ENCODE measurements at regions not wholly inside any gene's neighbourhood (a gene's known extent, or its start where the extent isn't known, plus 50 kb on each side); places are given as distances from the start of the nearest gene placed in this dataset.

DNA sequence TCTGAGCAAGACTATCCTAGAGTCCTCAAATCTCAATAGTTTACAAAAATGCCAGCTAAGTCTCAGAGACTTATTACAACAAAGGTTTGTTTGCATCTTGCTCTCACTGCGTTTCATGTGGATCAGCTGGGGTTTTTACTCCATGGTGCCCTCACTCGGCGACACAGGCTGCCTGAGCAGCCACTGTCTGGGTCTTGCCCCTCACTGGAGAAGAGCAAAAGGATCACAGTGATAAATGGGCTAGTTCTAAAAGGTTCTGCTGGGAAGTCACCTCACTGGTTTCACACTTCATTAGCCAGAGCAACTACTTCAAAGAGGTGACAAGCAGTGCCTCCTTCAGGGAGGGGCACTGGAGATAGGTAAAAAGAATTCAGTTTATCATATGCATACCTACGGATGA, 392.0 kb downstream of the RPL10L start:
- no peak for DNase-seq

DNA sequence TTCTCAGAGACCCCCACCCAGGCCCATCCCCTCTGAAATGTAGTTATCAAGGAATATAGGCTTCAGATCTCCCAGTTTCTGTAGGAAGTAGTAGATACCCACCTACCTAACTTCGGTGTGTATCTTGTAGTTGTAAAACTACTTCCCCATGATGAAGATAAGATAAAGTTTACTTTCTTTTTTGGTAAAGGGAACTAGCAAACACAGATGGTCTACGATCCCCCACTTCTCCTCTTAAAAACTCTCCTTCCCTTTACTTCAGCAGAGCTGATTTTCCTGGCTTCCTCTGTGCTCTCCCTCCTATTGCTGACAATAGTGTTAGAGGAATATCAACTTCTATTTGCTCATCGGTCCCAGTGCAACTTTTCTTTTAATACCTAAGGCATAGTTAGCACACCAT, 395.2 kb downstream of the RPL10L start:
- no peak for DNase-seq

DNA sequence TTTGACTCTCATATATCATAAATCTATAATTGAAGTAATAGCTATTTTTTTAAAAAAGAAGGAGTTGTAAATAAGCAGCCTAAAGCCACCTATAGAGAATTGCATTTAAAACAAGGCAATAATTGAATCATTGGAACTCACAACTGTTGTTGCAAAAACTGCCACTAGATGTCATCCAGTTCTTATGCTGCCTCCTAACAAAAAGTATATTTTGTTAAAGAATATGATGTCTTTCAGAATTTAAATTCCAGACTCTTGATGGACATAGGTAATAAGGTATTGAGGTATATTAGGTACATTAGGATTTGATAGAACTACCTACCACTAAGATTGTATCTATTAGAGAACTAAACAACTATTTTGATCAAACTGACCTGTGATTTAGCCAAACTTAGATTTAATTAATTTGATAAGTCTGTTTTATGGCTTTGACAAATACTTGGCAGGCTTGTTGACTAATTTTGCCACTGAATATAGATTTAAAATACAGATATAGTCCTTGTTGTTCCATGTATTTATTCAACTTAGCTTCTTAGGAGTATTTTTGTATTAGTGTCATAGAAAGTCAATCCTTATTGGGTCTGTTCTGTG, 401.4 kb downstream of the RPL10L start:
- DNase-seq = peak in 1 of 2 experiments; percentile 46

DNA sequence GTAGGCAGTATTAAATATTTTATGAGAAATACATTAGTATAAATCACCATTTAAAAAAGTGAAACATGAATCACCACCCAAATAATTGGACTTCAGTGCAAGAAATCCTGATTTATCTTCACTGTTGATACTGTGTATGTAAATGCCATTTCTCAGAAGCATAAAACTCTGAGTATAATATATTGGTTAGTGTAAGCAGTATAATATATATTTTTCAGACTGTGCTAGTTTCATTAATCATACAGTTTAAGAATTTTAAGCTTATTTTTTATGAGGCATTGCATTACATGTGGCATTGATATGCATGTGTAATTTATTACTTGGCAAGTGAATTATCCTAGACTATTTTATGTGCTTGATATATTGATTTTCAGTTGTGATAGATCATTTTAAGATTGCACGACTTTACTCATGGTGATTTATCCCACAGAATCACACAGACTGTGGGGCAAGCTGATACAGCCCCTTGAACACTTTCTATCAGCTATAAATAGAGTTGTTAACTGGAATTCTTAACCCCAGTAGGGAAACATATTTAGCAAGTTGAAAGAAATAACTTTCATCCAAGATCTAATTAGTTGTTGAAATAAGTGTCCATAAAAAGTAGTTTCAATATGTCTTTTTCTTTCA, 403.5 kb downstream of the RPL10L start:
- DNase-seq = no peak

DNA sequence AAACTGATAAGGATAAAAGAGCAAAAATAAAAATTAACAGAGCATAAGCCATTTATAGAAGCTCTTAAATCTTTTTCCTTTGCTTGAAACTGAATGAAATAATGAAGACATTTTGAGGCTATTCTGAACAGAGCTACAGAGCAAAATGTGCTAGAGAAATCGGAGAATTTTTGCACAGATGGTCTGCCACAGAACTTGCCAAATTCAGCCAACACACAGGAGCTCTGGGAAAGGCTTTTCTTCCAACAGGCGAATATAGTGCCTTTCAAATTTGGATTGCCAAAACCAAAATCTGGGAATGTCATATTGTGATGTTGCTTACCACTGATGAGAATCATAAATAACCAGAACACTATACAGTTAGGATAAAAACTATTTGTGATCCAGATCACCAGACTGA, 406.3 kb downstream of the RPL10L start:
- DNase-seq = no peak

DNA sequence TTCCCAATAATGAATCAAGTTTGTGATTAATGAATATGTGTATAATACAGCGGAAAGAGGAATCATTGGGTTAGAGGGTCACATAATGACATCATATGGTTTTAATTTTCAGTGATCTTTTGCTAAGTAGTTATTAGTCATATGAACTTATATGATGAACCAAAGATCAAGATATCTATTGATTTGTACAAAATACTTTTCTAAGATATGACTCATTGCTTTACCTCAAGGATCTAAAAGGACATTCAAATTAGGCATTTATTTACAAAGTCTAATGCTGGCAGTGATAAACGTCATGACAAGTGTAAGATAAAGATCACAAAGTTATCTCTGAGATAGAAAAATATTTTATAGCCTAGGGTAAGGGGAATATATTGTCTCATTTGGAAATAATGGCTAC, 417.8 kb downstream of the RPL10L start:
- DNase-seq = no peak

DNA sequence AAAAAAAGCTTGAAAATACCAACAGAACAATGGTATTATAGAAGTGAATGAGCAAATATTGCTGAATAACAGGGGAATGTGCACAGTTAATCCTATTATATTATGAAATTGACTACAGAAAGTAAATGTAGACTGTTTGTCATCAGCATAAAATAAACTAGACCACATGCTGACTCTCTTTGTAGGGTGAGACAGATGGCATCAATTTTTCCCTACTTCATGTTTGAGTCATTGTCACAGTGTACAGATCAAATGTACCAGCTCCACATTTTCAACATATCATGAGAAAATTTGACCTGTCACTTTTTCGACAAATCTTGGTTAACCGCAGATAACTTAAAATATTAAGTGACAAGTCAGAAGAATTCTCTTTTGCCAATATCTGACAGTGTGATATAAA, 421.0 kb downstream of the RPL10L start:
- DNase-seq = peak in 1 of 2 experiments; percentile 49

DNA sequence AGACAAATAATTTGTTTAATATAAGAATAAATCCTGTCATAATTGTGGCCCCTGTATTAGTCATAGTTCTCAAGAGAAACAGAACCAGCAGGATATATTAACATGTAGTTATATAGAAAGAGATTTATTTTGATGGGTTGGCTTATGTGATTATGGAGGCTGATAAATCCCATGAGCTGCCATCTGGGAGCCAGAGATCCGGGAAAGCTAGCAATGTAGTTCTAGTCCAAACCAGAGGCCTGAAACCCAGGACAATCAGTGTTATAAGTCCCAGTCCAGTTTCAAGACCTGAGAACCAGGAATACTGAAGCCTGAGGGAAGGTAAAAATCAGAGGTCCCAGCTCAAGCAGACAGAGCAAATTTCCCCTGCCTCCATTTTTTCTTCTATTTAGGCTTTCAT, 435.8 kb downstream of the RPL10L start:
- peak in 1 of 2 experiments; percentile 33 for DNase-seq

DNA sequence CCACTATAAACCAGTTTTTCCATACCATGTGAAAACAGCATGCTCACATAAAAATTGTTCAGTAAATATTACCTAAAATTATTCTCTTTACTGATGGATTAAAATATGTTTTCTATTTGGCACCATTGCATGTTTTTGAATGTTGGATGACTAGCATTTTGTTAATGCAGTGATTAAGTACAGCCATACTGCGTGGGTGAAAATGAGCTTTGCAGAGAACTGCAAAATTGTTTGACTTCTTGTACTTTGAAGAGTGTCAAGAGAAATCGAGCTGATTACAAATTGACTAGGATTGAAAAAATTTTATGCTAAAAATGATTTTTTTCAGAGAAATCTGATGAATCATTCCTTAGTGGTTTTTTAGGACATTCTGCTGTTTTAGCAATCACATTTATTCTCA, 452.9 kb downstream of the RPL10L start:
- no peak for DNase-seq

DNA sequence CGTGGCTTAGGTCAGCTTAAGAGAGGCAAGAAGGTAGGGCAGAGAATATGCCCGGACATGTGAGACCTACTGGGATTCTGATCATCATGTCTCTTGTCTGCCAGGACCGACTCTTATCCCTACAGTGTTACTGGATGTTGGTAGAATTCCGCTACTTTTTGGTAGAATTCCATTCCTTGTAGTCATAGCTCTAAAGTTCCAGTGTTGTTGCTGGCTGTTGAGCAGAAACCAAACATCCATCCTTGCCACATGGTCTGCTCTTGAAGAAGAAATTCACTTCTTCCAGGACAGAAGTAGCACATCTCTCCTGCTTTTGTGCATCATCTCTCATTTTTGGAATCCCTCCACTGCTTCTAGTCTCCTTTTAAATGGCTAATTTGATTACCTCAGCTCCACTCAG, 453.7 kb downstream of the RPL10L start:
- DNase-seq = no peak

Data from NCI-H524 (cell line).